Endothelial cell of umbilical vein (primary cell): ENCODE measurements at regions not wholly inside any gene's neighbourhood (a gene's known extent, or its start where the extent isn't known, plus 50 kb on each side); places are given as distances from the start of the nearest gene placed in this dataset.
"Not testable (repeated sequence)": the region's sequence is repeated elsewhere in the genome, so short reads cannot be mapped to it uniquely, and the experiment has no call there.

Experiments
- BruUV-seq: library from RNA; stranded (reverse); fragments of 400-500 nt; replicated peaks from 2 replicates; lab custom pipeline; 2021; lab: Mats Ljungman, UMichigan
- CTCF ChIA-PET: fragments of 300-600, 350-600 bp; sonication (Branson Sonifier 250); formaldehyde crosslinking; loops from one replicate; lab custom pipeline; 2021; ENCODE audit warnings: antibody characterized with exemption, inconsistent platforms; lab: Charles Lee
- POLR2A ChIA-PET: fragments of 300-600, 350-600 bp; sonication (Branson Sonifier 250); formaldehyde crosslinking; loops from one replicate; lab custom pipeline; 2021; ENCODE audit warnings: antibody characterized with exemption, inconsistent platforms; lab: Charles Lee
- DNase-seq: peaks from one replicate; pipeline ENCODE4 v3.0.0-alpha.2; 2011; ENCODE audit warnings: low read depth, low spot score
- FAIRE-seq: peaks from 2 replicates; lab custom pipeline; 2011; peaks lifted over from hg19 to GRCh38; lab: Jason Lieb, UNC
- H2AFZ ChIP-seq: 2 replicates; pipeline ENCODE4 v1.6.0; 2012; ENCODE audit warnings: low read depth, low read length, control low read depth, inconsistent platforms
- H3K27ac ChIP-seq: 2 replicates; pipeline ENCODE4 v1.5.1; 2011; ENCODE audit warnings: low read depth, mild to moderate bottlenecking, control low read depth, low read length, moderate library complexity; ENCODE audit not compliant: insufficient read depth
- H3K27me3 ChIP-seq, 2 experiments: 2 replicates each; pipeline versions ENCODE4 v1.6.0 to v1.6.1; 2011; ENCODE audit warnings: low read length in 2 of 2, mixed read lengths in 1 of 2; ENCODE audit not compliant: control insufficient read depth in 2 of 2, insufficient read depth in 2 of 2
- H3K36me3 ChIP-seq, 2 experiments: 2 replicates in 1 of 2; 3 replicates in 1 of 2; pipeline ENCODE4 v1.5.1; 2011; ENCODE audit warnings: low read length in 2 of 2, mild to moderate bottlenecking in 1 of 2, moderate library complexity in 1 of 2; ENCODE audit not compliant: control insufficient read depth in 2 of 2, insufficient read depth in 2 of 2; ENCODE audit errors: extremely low read depth in 1 of 2
- H3K4me1 ChIP-seq: 3 replicates; pipeline ENCODE4 v1.5.1; 2011; ENCODE audit warnings: mild to moderate bottlenecking, low read length; ENCODE audit not compliant: control insufficient read depth, insufficient read depth; ENCODE audit errors: extremely low read depth
- H3K4me2 ChIP-seq: 2 replicates; pipeline ENCODE4 v1.6.1; 2011; ENCODE audit warnings: low read length, control low read depth, mixed read lengths; ENCODE audit not compliant: insufficient read depth
- H3K4me3 ChIP-seq, 3 experiments: fragments of 200-600 bp in 1 of 3; sonication (generic), shearing (Covaris generic) in 1 of 3; replicated peaks in 1 of 3; 2 replicates each; pipeline ENCODE4 v1.5.1; 2011 to 2016; ENCODE audit warnings: control low read depth in 3 of 3, low read length in 3 of 3, mild to moderate bottlenecking in 2 of 3, inconsistent platforms in 1 of 3, low read depth in 1 of 3, moderate library complexity in 1 of 3; ENCODE audit not compliant: insufficient read depth in 1 of 3
- H3K79me2 ChIP-seq: 2 replicates; pipeline ENCODE4 v1.6.0; 2012; ENCODE audit warnings: low read length, inconsistent platforms; ENCODE audit not compliant: control insufficient read depth, insufficient read depth
- H3K9ac ChIP-seq: replicated peaks from 2 replicates; pipeline ENCODE3; 2011; ENCODE audit warnings: low read length, control low read depth; ENCODE audit not compliant: insufficient read depth; ENCODE audit errors: extremely low read depth
- H3K9me1 ChIP-seq: replicated peaks from 3 replicates; pipeline ENCODE4 v1.6.0; 2011; ENCODE audit warnings: mild to moderate bottlenecking, low read length; ENCODE audit not compliant: control insufficient read depth, insufficient read depth; ENCODE audit errors: extremely low read depth
- H3K9me3 ChIP-seq: replicated peaks from 2 replicates; pipeline ENCODE4 v1.5.1; 2012; ENCODE audit warnings: low read length, inconsistent platforms; ENCODE audit not compliant: control insufficient read depth, insufficient read depth
- H4K20me1 ChIP-seq: replicated peaks from 2 replicates; pipeline ENCODE3; 2011; ENCODE audit warnings: mild to moderate bottlenecking, low read length; ENCODE audit not compliant: control insufficient read depth, insufficient read depth; ENCODE audit errors: extremely low read depth
- dilution Hi-C: fragments of 300-500 bp; cut with MboI; formaldehyde crosslinking; loops from one replicate; pipeline ENCODE4 v1.15.0; 2019; ENCODE audit warnings: low sequenced_read_pairs; ENCODE audit not compliant: extremely low pct_ligation_motif_present
- intact Hi-C: fragments of 100-400 bp; cut with micrococcal nuclease; formaldehyde crosslinking; loops from one replicate; pipeline ENCODE4 v1.10.0; 2022

- H2AFZ ChIP-seq, H3K4me3 ChIP-seq, H3K9ac ChIP-seq, H3K9me3 ChIP-seq, H3K27ac ChIP-seq, intact Hi-C loops, dilution Hi-C loops, H3K4me2 ChIP-seq, BruUV-seq, H3K9me1 ChIP-seq, H3K27me3 ChIP-seq, CTCF ChIA-PET, H4K20me1 ChIP-seq, H3K79me2 ChIP-seq, DNase-seq, POLR2A ChIA-PET, H3K36me3 ChIP-seq, H3K4me1 ChIP-seq, FAIRE-seq: not testable (repeated sequence)
Measured at GRCh38 chr21:9688945-9689344, 832.4 kb upstream of the TPTE start.

GRCh38 chr21:9690981-9691380 is 830.4 kb upstream of the TPTE start:
- H3K9ac ChIP-seq, H3K27ac ChIP-seq, H3K4me2 ChIP-seq, H3K9me1 ChIP-seq, H3K79me2 ChIP-seq, H3K27me3 ChIP-seq, H2AFZ ChIP-seq, DNase-seq, CTCF ChIA-PET, H3K9me3 ChIP-seq, H3K36me3 ChIP-seq, dilution Hi-C loops, H4K20me1 ChIP-seq, POLR2A ChIA-PET, H3K4me3 ChIP-seq, intact Hi-C loops, H3K4me1 ChIP-seq, FAIRE-seq, BruUV-seq: not testable (repeated sequence)

GRCh38 chr21:9695759-9696158 is 825.6 kb upstream of the TPTE start:
- H3K9ac ChIP-seq, H2AFZ ChIP-seq, H3K9me3 ChIP-seq, H3K4me2 ChIP-seq, DNase-seq, intact Hi-C loops, H3K9me1 ChIP-seq, H3K79me2 ChIP-seq, H4K20me1 ChIP-seq, H3K4me1 ChIP-seq, CTCF ChIA-PET, dilution Hi-C loops, POLR2A ChIA-PET, H3K36me3 ChIP-seq, H3K4me3 ChIP-seq, H3K27me3 ChIP-seq, H3K27ac ChIP-seq, FAIRE-seq, BruUV-seq: not testable (repeated sequence)

- H3K4me1 ChIP-seq, H3K9ac ChIP-seq, H3K4me3 ChIP-seq, dilution Hi-C loops, H2AFZ ChIP-seq, POLR2A ChIA-PET, H3K9me3 ChIP-seq, H3K79me2 ChIP-seq, H3K4me2 ChIP-seq, DNase-seq, BruUV-seq, intact Hi-C loops, FAIRE-seq, H3K36me3 ChIP-seq, H3K27me3 ChIP-seq, CTCF ChIA-PET, H4K20me1 ChIP-seq, H3K9me1 ChIP-seq, H3K27ac ChIP-seq: not testable (repeated sequence)
Measured at GRCh38 chr21:9697751-9698150, 823.6 kb upstream of the TPTE start.
